Astrocyte (in vitro differentiated cells and primary cell): ENCODE measurements at regions not wholly inside any gene's neighbourhood (a gene's known extent, or its start where the extent isn't known, plus 50 kb on each side); places are given as distances from the start of the nearest gene placed in this dataset.

Experiments
- DNase-seq: peaks from one replicate; pipeline ENCODE4 v3.0.0-alpha.2; 2010; ENCODE audit warnings: low read depth
- FAIRE-seq: peaks from 2 replicates; lab custom pipeline; 2011; peaks lifted over from hg19 to GRCh38; lab: Jason Lieb, UNC
- H2AFZ ChIP-seq: 2 replicates; pipeline ENCODE4 v1.6.0; 2012; ENCODE audit warnings: low read depth, low read length, inconsistent platforms
- H3K27ac ChIP-seq: 2 replicates; pipeline ENCODE4 v1.5.1; 2011; ENCODE audit warnings: low read depth, low read length, inconsistent platforms
- H3K27me3 ChIP-seq: 2 replicates; pipeline ENCODE4 v1.6.0; 2011; ENCODE audit warnings: low read length, inconsistent platforms; ENCODE audit not compliant: insufficient read depth
- H3K36me3 ChIP-seq: 2 replicates; pipeline ENCODE4 v1.5.1; 2011; ENCODE audit warnings: low read length, inconsistent platforms; ENCODE audit not compliant: insufficient read depth
- H3K4me1 ChIP-seq: 2 replicates; pipeline ENCODE4 v1.5.1; 2011; ENCODE audit warnings: low read length, inconsistent platforms; ENCODE audit not compliant: insufficient read depth
- H3K4me2 ChIP-seq: 2 replicates; pipeline ENCODE4 v1.6.0; 2012; ENCODE audit warnings: low read length, inconsistent platforms
- H3K4me3 ChIP-seq: 2 replicates; pipeline ENCODE4 v1.5.1; 2011; ENCODE audit warnings: low read depth, mild to moderate bottlenecking, low read length, inconsistent platforms; ENCODE audit not compliant: insufficient read depth
- H3K79me2 ChIP-seq: 2 replicates; pipeline ENCODE4 v1.6.0; 2012; ENCODE audit warnings: mild to moderate bottlenecking, low read length, inconsistent platforms; ENCODE audit not compliant: insufficient read depth
- H3K9ac ChIP-seq: 2 replicates; pipeline ENCODE4 v1.6.0; 2012; ENCODE audit warnings: mild to moderate bottlenecking, low read length, inconsistent platforms
- H3K9me3 ChIP-seq: 2 replicates; pipeline ENCODE4 v1.5.1; 2012; ENCODE audit warnings: low read depth, mild to moderate bottlenecking, low read length, inconsistent platforms; ENCODE audit not compliant: insufficient read depth
- H4K20me1 ChIP-seq: 2 replicates; pipeline ENCODE4 v1.6.0; 2012; ENCODE audit warnings: low read length, inconsistent platforms; ENCODE audit not compliant: insufficient read depth
- H3K27ac Mint-ChIP-seq: one replicate; pipeline ENCODE4 v1.8.0; 2021; ENCODE audit warnings: mild to moderate bottlenecking, mixed read lengths; ENCODE audit not compliant: unreplicated experiment
- H3K27me3 Mint-ChIP-seq: one replicate; pipeline ENCODE4 v1.8.0; 2021; ENCODE audit warnings: low read depth, mixed read lengths; ENCODE audit not compliant: unreplicated experiment
- H3K36me3 Mint-ChIP-seq: one replicate; pipeline ENCODE4 v1.8.0; 2021; ENCODE audit warnings: low read depth, mixed read lengths; ENCODE audit not compliant: unreplicated experiment
- H3K4me1 Mint-ChIP-seq: one replicate; pipeline ENCODE4 v1.8.0; 2021; ENCODE audit warnings: low read depth, mixed read lengths; ENCODE audit not compliant: unreplicated experiment
- H3K4me3 Mint-ChIP-seq: one replicate; pipeline ENCODE4 v1.8.0; 2021; ENCODE audit warnings: mild to moderate bottlenecking, moderate library complexity, mixed read lengths; ENCODE audit not compliant: unreplicated experiment
- H3K9me3 Mint-ChIP-seq: one replicate; pipeline ENCODE4 v1.8.0; 2021; ENCODE audit warnings: mild to moderate bottlenecking, mixed read lengths; ENCODE audit not compliant: unreplicated experiment
- EZH2 ChIP-seq: IDR thresholded peaks from 2 replicates; pipeline ENCODE4 v1.6.1; 2012; ENCODE audit warnings: mild to moderate bottlenecking, low read length, inconsistent platforms; ENCODE audit not compliant: insufficient read depth
- TF ChIP-seq, protein P1 (sequence below): IDR thresholded peaks from 2 replicates; pipeline ENCODE4 v1.5.1; 2011; ENCODE audit warnings: low read depth, mild to moderate bottlenecking, inconsistent platforms, low read length, moderate library complexity; ENCODE audit not compliant: insufficient read depth

GRCh38 chr5:116724971-116725370 lies 150.3 kb upstream of the SEMA6A start:
- no peaks in the 10 kb centered on the region for H3K36me3 ChIP-seq
- H3K4me2 ChIP-seq, result no peak overlapping the region
- H3K9me3 Mint-ChIP-seq, result no peaks in the 10 kb centered on the region
- TF ChIP-seq, protein P1, sequence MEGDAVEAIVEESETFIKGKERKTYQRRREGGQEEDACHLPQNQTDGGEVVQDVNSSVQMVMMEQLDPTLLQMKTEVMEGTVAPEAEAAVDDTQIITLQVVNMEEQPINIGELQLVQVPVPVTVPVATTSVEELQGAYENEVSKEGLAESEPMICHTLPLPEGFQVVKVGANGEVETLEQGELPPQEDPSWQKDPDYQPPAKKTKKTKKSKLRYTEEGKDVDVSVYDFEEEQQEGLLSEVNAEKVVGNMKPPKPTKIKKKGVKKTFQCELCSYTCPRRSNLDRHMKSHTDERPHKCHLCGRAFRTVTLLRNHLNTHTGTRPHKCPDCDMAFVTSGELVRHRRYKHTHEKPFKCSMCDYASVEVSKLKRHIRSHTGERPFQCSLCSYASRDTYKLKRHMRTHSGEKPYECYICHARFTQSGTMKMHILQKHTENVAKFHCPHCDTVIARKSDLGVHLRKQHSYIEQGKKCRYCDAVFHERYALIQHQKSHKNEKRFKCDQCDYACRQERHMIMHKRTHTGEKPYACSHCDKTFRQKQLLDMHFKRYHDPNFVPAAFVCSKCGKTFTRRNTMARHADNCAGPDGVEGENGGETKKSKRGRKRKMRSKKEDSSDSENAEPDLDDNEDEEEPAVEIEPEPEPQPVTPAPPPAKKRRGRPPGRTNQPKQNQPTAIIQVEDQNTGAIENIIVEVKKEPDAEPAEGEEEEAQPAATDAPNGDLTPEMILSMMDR, result no peak
- TF ChIP-seq EZH2, result no peak
- H3K4me3 Mint-ChIP-seq, result no peak overlapping the region
- H3K27ac Mint-ChIP-seq, result no peak overlapping the region
- H3K27me3 ChIP-seq, result no peaks in the 10 kb centered on the region
- H3K27ac ChIP-seq, result no peak overlapping the region
- H3K27me3 Mint-ChIP-seq, result peaks cover 3% of the 10 kb centered on the region
- H3K36me3 Mint-ChIP-seq, result no peaks in the 10 kb centered on the region
- DNase-seq (no peak), FAIRE-seq (no peak)
- no peaks in the 10 kb centered on the region for H3K9me3 ChIP-seq
- H3K79me2 ChIP-seq, result no peaks in the 10 kb centered on the region
- no peaks in the 10 kb centered on the region for H3K4me1 Mint-ChIP-seq
- H2AFZ ChIP-seq, result no peak overlapping the region
- H3K9ac ChIP-seq, result no peak overlapping the region
- no peak overlapping the region for H3K4me3 ChIP-seq
- H4K20me1 ChIP-seq, result no peaks in the 10 kb centered on the region
- no peaks in the 10 kb centered on the region for H3K4me1 ChIP-seq

DNA sequence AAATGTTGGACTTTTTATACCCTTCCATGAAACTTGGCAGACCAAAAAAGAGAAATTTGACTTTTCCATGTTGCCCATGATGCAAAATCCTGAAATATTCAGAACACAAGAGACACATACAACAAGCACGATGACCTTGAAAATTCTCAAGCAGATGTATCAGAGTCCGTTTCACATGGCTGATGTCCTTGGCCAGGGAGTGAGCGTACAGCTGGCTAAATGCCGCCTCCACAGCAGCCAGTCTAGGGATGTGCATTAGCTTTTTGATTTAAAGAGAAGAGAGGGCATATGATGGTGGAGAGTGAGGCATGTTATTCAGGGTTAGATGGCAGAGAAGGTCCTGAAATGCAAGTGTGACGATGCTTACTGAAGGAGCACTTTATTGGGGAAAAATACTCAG lies 148.0 kb upstream of the SEMA6A start:
- Histone ChIP-seq H2AFZ (no peak overlapping the region), H3K4me2 (no peak overlapping the region)
- H3K4me3 Mint-ChIP-seq, result no peak overlapping the region

GRCh38 chr5:116719106-116719505 lies 144.5 kb upstream of the SEMA6A start:
- TF ChIP-seq, protein P1, result no peak
- TF ChIP-seq EZH2, result no peak
- Histone ChIP-seq H3K27me3 (no peaks in the 10 kb centered on the region), H2AFZ (no peak overlapping the region), H3K27ac (no peak overlapping the region), H4K20me1 (no peaks in the 10 kb centered on the region), H3K9ac (no peak overlapping the region), H3K4me3 (no peak overlapping the region), H3K79me2 (no peaks in the 10 kb centered on the region), H3K4me2 (no peak overlapping the region), H3K9me3 (no peaks in the 10 kb centered on the region), H3K4me1 (no peaks in the 10 kb centered on the region), H3K36me3 (no peaks in the 10 kb centered on the region)
- FAIRE-seq, result no peak
- DNase-seq, result no peak
- Mint-ChIP-seq H3K36me3 (no peaks in the 10 kb centered on the region), H3K27me3 (no peaks in the 10 kb centered on the region), H3K9me3 (peaks cover 4% of the 10 kb centered on the region), H3K4me1 (no peaks in the 10 kb centered on the region), H3K4me3 (no peak overlapping the region), H3K27ac (no peak overlapping the region)

More for the DNA sequence above, 148.0 kb upstream of the SEMA6A start:
- Histone ChIP-seq H3K27me3 (no peaks in the 10 kb centered on the region), H3K79me2 (no peaks in the 10 kb centered on the region), H3K27ac (no peak overlapping the region), H3K4me3 (no peak overlapping the region), H3K9ac (no peak overlapping the region), H3K36me3 (no peaks in the 10 kb centered on the region), H3K9me3 (no peaks in the 10 kb centered on the region), H3K4me1 (no peaks in the 10 kb centered on the region), H4K20me1 (no peaks in the 10 kb centered on the region)
- TF ChIP-seq, protein P1, result no peak
- no peak for TF ChIP-seq EZH2
- Mint-ChIP-seq H3K36me3 (no peaks in the 10 kb centered on the region), H3K9me3 (no peaks in the 10 kb centered on the region), H3K27ac (no peak overlapping the region), H3K4me1 (no peaks in the 10 kb centered on the region), H3K27me3 (no peaks in the 10 kb centered on the region)
- no peak for FAIRE-seq
- no peak for DNase-seq
